ENCODE measurements at regions not wholly inside any gene's neighbourhood (a gene's known extent, or its start where the extent isn't known, plus 50 kb on each side); places are given as distances from the start of the nearest gene placed in this dataset.

- no peak overlapping the region for H2AFZ ChIP-seq (ENCODE audit: low read depth, low read length)
- no peak overlapping the region for H3K27ac ChIP-seq (ENCODE audit: extremely low read depth, low read depth, low read length)
- no peaks in the 10 kb centered on the region for H4K20me1 ChIP-seq (replicated peaks; ENCODE audit: control insufficient read depth, insufficient read depth, low read length)
- in situ Hi-C loops (cut with MboI), result no loop called here
- no peaks in the 10 kb centered on the region for H3K36me3 ChIP-seq (ENCODE audit: control insufficient read depth, insufficient read depth, low read length)
- ChIA-PET CTCF (ENCODE audit: low intra/inter-chr PET ratio) (no interaction called here), POLR2A (no interaction called here)
- no peak overlapping the region for H3K4me2 ChIP-seq (ENCODE audit: insufficient read depth, low read length)
- intact Hi-C loops (cut with micrococcal nuclease), result no loop called here
- H3K9ac ChIP-seq (ENCODE audit: insufficient read depth in 1 of 2, low read depth in 2 of 2, low read length in 2 of 2), result no peak overlapping the region
- FAIRE-seq (no peak), DNase-seq (ENCODE audit: extremely low read depth in 1 of 4, low spot score in 3 of 4) (no peak), ATAC-seq (no peak)
- H3K27me3 ChIP-seq (ENCODE audit: control insufficient read depth in 2 of 2, insufficient read depth in 2 of 2, low read length in 2 of 2), result no peaks in the 10 kb centered on the region
- H3K9me1 ChIP-seq (ENCODE audit: control insufficient read depth, insufficient read depth, low read length), result no peaks in the 10 kb centered on the region
- H3K79me2 ChIP-seq (ENCODE audit: control insufficient read depth, insufficient read depth, low read length), result no peaks in the 10 kb centered on the region
- WGBS (ENCODE audit: insufficient coverage, low coverage, missing lambda C conversion rate), result 0% methylated on average over 5 of the region's 5 CpGs
- TF ChIP-seq EP400 (IDR thresholded peaks at IDR 0.05), result no peak
- TF ChIP-seq CBX2 (IDR thresholded peaks at IDR 0.05; ENCODE audit: insufficient read depth, low read length, poor library complexity, severe bottlenecking), result no peak
- no peak for TF ChIP-seq WHSC1 (IDR thresholded peaks at IDR 0.05; ENCODE audit: low read length)
- no peak for TF ChIP-seq PHB2 (IDR thresholded peaks at IDR 0.05; ENCODE audit: low read depth)
- no peak for TF ChIP-seq CBX3 (IDR thresholded peaks at IDR 0.05; ENCODE audit: borderline replicate concordance in 1 of 2, low read length in 2 of 2)
- no TSS peak for BruUV-seq (replicated peaks)
- H3K4me1 ChIP-seq (replicated peaks in 1 of 2; ENCODE audit: control insufficient read depth in 2 of 2, insufficient read depth in 2 of 2, low read length in 2 of 2), result no peaks in the 10 kb centered on the region
- no peaks in the 10 kb centered on the region for H3K9me3 ChIP-seq (replicated peaks; ENCODE audit: control insufficient read depth, insufficient read depth, low read depth, low read length)
- no peak overlapping the region for H3K4me3 ChIP-seq
Measured at GRCh38 chr2:75337016-75337415, 137.7 kb upstream of the TACR1 start.

- Histone ChIP-seq H3K27ac (ENCODE audit: extremely low read depth, low read depth, low read length) (no peak overlapping the region), H3K79me2 (ENCODE audit: control insufficient read depth, insufficient read depth, low read length) (no peaks in the 10 kb centered on the region), H3K27me3 (ENCODE audit: control insufficient read depth in 2 of 2, insufficient read depth in 2 of 2, low read length in 2 of 2) (no peaks in the 10 kb centered on the region), H4K20me1 (replicated peaks; ENCODE audit: control insufficient read depth, insufficient read depth, low read length) (no peaks in the 10 kb centered on the region), H3K9me1 (ENCODE audit: control insufficient read depth, insufficient read depth, low read length) (no peaks in the 10 kb centered on the region), H3K9me3 (replicated peaks; ENCODE audit: control insufficient read depth, insufficient read depth, low read depth, low read length) (no peaks in the 10 kb centered on the region), H3K4me2 (ENCODE audit: insufficient read depth, low read length) (no peak overlapping the region), H3K4me3 (no peak overlapping the region), H3K9ac (ENCODE audit: insufficient read depth in 1 of 2, low read depth in 2 of 2, low read length in 2 of 2) (no peak overlapping the region), H3K36me3 (ENCODE audit: control insufficient read depth, insufficient read depth, low read length) (no peaks in the 10 kb centered on the region), H2AFZ (ENCODE audit: low read depth, low read length) (no peak overlapping the region), H3K4me1 (replicated peaks in 1 of 2; ENCODE audit: control insufficient read depth in 2 of 2, insufficient read depth in 2 of 2, low read length in 2 of 2) (no peaks in the 10 kb centered on the region)
- TF ChIP-seq MCM3 (IDR thresholded peaks at IDR 0.05), result no peak
- no peak for TF ChIP-seq SRF (CRISPR knock-in tag; IDR thresholded peaks at IDR 0.05)
- TF ChIP-seq NR2C2 (CRISPR knock-in tag; IDR thresholded peaks at IDR 0.05), result no peak
- TF ChIP-seq NR2C2 (tag; IDR thresholded peaks at IDR 0.05), result no peak
- no peak for TF ChIP-seq U2AF2 (optimal IDR thresholded peaks at IDR 0.05; ENCODE audit: low read depth, low read length)
- no peak for TF ChIP-seq YY1 (IDR thresholded peaks at IDR 0.05; ENCODE audit: borderline replicate concordance in 1 of 3, control insufficient read depth in 1 of 3, extremely low read depth in 1 of 3, insufficient read depth in 3 of 3, insufficient read length in 1 of 3, insufficient replicate concordance in 2 of 3, low read depth in 1 of 3, low read length in 2 of 3)
- TF ChIP-seq ATF7 (IDR thresholded peaks at IDR 0.05), result no peak
- TF ChIP-seq ZKSCAN8 (CRISPR knock-in tag; IDR thresholded peaks at IDR 0.05), result no peak
- no peak for TF ChIP-seq ZNF217 (CRISPR knock-in tag; IDR thresholded peaks at IDR 0.05)
- no peak for TF ChIP-seq RBM22 (IDR thresholded peaks at IDR 0.05; ENCODE audit: low read depth, low read length, poor library complexity, severe bottlenecking)
- no peak for TF ChIP-seq ZNF197 (CRISPR knock-in tag; IDR thresholded peaks at IDR 0.05; ENCODE audit: low read depth)
- TF ChIP-seq SOX6 (IDR thresholded peaks at IDR 0.05), result no peak
- no peak for TF ChIP-seq ELF2 (CRISPR knock-in tag; IDR thresholded peaks at IDR 0.05)
- POLR2A ChIA-PET, result no interaction called here
- FAIRE-seq (no peak), ATAC-seq (no peak), DNase-seq (ENCODE audit: extremely low read depth in 1 of 4, low spot score in 3 of 4) (no peak)
- intact Hi-C loops (cut with micrococcal nuclease), result no loop called here
- no TSS peak for BruUV-seq (replicated peaks)
- CTCF ChIA-PET (ENCODE audit: low intra/inter-chr PET ratio), result no interaction called here
- in situ Hi-C loops (cut with MboI), result no loop called here
- WGBS (ENCODE audit: insufficient coverage, low coverage, missing lambda C conversion rate), result 0% methylated on average over 3 of the region's 3 CpGs
Measured at GRCh38 chr2:75336451-75336850, 137.1 kb upstream of the TACR1 start.

Measured in K562 (cell line).